Activated naive CD8-positive, alpha-beta T cell treated with anti-CD3 and anti-CD28 coated beads, Interleukin-2, amount 50 U/mL, for 24 hours (primary cell): ENCODE measurements at regions not wholly inside any gene's neighbourhood (a gene's known extent, or its start where the extent isn't known, plus 50 kb on each side); places are given as distances from the start of the nearest gene placed in this dataset.
"Not testable (repeated sequence)": the region's sequence is repeated elsewhere in the genome, so short reads cannot be mapped to it uniquely, and the experiment has no call there.

Experiments
- ATAC-seq: fragments of 150-1000 bp; cut with Tn5 transposase; one replicate; pipeline ENCODE4 v1.10.0; 2021
- DNase-seq: peaks from one replicate; pipeline ENCODE4 v3.0.0; 2021
- H3K27ac Mint-ChIP-seq: one replicate; pipeline ENCODE4 v1.8.0; 2021; ENCODE audit warnings: mild to moderate bottlenecking, mixed read lengths
- H3K27me3 Mint-ChIP-seq: one replicate; pipeline ENCODE4 v1.8.0; 2021; ENCODE audit warnings: mixed read lengths
- H3K36me3 Mint-ChIP-seq: one replicate; pipeline ENCODE4 v1.8.0; 2021; ENCODE audit warnings: low read depth, mixed read lengths
- H3K4me1 Mint-ChIP-seq: one replicate; pipeline ENCODE4 v1.8.0; 2021; ENCODE audit warnings: mixed read lengths
- H3K4me3 Mint-ChIP-seq: one replicate; pipeline ENCODE4 v1.8.0; 2021; ENCODE audit warnings: mild to moderate bottlenecking, moderate library complexity, mixed read lengths
- H3K9me3 Mint-ChIP-seq: one replicate; pipeline ENCODE4 v1.8.0; 2021; ENCODE audit warnings: mixed read lengths

DNA sequence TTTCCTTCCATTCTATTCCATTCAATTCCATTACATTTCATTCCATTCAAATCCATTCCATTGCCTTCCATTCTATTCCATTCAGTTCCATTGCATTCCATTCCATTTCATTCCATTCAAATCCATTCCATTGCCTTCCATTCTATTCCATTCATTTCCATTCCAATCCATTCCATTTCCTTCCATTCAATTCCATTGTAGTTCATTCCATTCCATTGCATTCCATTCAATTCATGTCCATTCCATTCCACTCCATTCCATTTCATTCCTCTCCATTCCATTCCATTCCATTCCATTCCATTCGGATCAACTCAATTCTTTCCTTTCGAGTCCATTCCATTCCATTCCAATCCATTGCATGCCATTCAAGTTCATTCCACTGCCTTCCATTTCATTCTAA is 1128.3 kb downstream of the RPIA start:
- H3K9me3 Mint-ChIP-seq: no peaks in the 10 kb centered on the region
- no peak for DNase-seq
- H3K36me3 Mint-ChIP-seq: peaks cover 87% of the 10 kb centered on the region
- H3K4me3 Mint-ChIP-seq: no peak overlapping the region
- no peaks in the 10 kb centered on the region for H3K27me3 Mint-ChIP-seq
- H3K27ac Mint-ChIP-seq: no peak overlapping the region
- ATAC-seq: no peak
- no peaks in the 10 kb centered on the region for H3K4me1 Mint-ChIP-seq

DNA sequence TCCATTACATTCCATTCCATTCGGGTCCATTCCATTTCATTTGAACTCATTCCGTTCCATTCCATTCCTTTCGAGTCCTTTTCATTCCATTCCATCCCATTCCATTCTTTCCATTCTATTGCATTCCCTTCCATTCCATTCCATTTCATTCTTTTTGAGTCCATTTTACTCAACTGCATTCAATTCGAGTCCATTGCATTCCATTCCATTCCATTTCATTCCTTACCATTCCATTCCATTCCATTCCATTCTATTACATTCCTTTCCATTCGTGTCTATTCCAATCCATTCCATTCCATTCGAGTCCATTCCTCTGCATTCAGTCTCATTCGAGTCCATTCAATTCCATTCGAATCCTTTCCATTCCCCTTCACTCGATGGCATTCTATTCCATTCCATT is 1128.8 kb downstream of the RPIA start:
- H3K36me3 Mint-ChIP-seq: peaks cover 87% of the 10 kb centered on the region
- ATAC-seq (no peak), DNase-seq (no peak)
- no peaks in the 10 kb centered on the region for H3K27me3 Mint-ChIP-seq
- no peak overlapping the region for H3K4me3 Mint-ChIP-seq
- H3K4me1 Mint-ChIP-seq: no peaks in the 10 kb centered on the region
- H3K27ac Mint-ChIP-seq: no peak overlapping the region
- H3K9me3 Mint-ChIP-seq: no peaks in the 10 kb centered on the region

DNA sequence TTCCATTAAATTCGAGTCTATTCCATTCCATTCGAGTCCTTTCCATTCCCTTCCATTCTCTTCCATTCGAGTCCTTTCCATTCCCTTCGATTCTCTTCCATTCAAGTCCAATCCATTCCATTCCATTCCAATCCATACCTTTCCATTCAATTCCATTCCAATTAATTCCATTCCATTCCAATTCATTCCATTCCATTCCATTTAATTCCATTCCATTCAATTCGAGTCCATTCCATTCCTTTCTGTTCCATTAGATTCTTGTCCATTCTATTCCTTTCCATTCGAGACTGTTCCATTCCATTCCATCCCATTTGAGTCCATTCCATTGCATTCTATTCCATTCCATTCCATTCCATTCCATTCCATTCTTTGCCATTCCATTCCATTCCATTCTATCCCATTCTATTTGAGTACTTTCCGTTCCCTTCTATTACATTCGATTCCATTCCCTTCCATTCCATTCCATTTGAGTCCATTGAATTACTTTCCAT is 1130.0 kb downstream of the RPIA start:
- no peaks in the 10 kb centered on the region for H3K9me3 Mint-ChIP-seq
- no peak for ATAC-seq
- no peak for DNase-seq
- H3K36me3 Mint-ChIP-seq: peaks cover 83% of the 10 kb centered on the region
- H3K4me1 Mint-ChIP-seq: no peaks in the 10 kb centered on the region
- no peak overlapping the region for H3K4me3 Mint-ChIP-seq
- H3K27me3 Mint-ChIP-seq: no peaks in the 10 kb centered on the region
- H3K27ac Mint-ChIP-seq: no peak overlapping the region

DNA sequence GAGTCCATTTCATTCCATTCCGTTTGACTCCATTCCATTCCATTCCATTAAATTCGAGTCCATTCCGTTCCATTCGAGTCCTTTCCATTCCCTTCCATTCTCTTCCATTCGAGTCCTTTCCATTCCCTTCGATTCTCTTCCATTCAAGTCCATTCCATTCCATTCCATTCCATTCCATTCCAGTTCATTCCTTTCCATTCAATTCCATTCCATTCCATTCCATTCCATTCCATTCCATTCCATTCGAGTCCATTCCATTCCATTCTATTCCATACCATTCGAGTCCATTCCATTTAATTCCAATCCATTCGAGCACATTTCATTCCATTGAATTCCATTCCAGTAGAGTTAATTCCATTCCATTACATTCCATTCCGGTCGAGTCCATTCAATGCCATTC is 1130.9 kb downstream of the RPIA start:
- not testable (repeated sequence) for H3K9me3 Mint-ChIP-seq, H3K27me3 Mint-ChIP-seq, H3K4me3 Mint-ChIP-seq, ATAC-seq, H3K27ac Mint-ChIP-seq, H3K4me1 Mint-ChIP-seq, DNase-seq
- H3K36me3 Mint-ChIP-seq: peaks cover 75% of the 10 kb centered on the region

DNA sequence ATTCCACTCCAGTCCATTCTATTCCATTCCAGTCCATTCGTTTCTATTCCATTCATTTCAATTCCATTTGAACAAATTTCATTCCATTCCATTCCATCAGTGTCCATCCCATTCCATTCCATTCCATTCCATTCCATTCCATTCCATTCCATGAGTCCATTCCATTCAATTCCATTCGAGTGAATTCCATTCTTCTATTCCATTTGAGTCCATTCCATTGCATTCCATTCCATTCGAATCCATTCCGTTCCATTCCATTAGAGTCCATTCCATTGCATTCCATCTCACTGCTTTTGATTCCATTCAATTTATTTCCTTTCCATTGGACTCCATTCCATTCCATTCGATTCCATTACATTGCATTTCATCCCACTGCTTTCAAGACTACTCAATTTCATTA is 1132.1 kb downstream of the RPIA start:
- Mint-ChIP-seq H3K4me3 (no peak overlapping the region), H3K27me3 (no peaks in the 10 kb centered on the region), H3K4me1 (no peaks in the 10 kb centered on the region), H3K9me3 (no peaks in the 10 kb centered on the region), H3K36me3 (peaks cover 64% of the 10 kb centered on the region), H3K27ac (no peak overlapping the region)
- DNase-seq (no peak), ATAC-seq (no peak)

DNA sequence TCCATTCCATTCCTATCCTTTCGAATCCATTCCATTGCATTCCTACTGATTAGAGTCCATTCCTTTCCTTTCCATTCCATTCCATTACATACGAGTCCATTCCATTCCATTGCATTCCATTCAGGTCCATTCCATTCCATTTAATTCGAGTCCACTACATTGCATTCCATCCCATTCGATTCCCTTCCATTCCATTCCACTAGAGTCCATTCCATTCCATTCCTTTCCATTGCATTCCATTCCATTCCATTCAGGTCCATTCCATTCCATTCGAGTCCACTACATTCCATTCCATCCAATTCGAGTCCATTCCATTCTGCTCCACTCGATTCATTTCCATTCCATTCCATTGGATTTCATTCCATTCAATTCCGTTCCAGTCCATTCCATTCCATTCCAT is 1133.6 kb downstream of the RPIA start:
- no peak for DNase-seq
- Mint-ChIP-seq H3K27ac (no peak overlapping the region), H3K27me3 (no peaks in the 10 kb centered on the region), H3K4me1 (no peaks in the 10 kb centered on the region), H3K4me3 (no peak overlapping the region), H3K9me3 (no peaks in the 10 kb centered on the region), H3K36me3 (peaks cover 58% of the 10 kb centered on the region)
- no peak for ATAC-seq

DNA sequence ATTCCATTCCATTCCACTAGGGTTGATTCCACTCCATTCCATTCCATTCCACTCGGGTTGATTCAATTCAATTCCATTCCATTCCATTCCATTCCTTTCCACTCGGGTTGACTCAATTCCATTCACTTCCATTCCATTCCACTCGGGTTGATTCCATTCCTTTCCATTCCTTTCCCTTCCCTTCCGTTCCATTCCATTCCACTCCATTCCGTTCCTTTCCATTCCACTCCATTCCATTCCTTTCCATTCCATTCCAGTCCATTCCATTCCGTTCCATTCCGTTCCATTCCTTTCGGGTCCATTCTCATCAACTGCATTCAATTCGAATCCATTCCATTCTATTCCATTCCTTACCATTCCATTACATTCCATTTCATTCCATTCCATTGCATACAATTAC is 1135.3 kb downstream of the RPIA start:
- H3K4me1 Mint-ChIP-seq, H3K9me3 Mint-ChIP-seq, H3K4me3 Mint-ChIP-seq, H3K27ac Mint-ChIP-seq, H3K27me3 Mint-ChIP-seq, ATAC-seq, DNase-seq: not testable (repeated sequence)
- H3K36me3 Mint-ChIP-seq: peaks cover 58% of the 10 kb centered on the region

DNA sequence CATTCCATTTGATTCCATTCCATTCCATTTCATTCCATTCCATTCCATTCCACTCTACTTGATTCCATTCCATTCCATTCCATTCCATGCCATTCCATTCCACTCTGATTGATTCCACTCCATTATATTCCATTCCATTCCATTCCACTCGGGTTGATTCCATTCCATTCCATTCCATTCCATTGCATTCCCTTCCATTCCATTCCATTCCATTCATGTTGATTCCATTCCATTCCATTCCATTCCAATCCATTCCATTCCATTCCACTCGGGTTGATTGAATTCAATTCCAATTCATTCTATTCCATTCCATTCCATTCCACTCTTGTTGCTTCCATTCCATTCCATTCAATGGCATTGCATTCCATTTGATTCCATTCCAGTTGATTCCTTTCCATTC is 1136.4 kb downstream of the RPIA start:
- not testable (repeated sequence) for H3K27me3 Mint-ChIP-seq, H3K4me1 Mint-ChIP-seq, H3K27ac Mint-ChIP-seq, H3K9me3 Mint-ChIP-seq, ATAC-seq, H3K4me3 Mint-ChIP-seq, DNase-seq
- H3K36me3 Mint-ChIP-seq: peaks cover 59% of the 10 kb centered on the region

DNA sequence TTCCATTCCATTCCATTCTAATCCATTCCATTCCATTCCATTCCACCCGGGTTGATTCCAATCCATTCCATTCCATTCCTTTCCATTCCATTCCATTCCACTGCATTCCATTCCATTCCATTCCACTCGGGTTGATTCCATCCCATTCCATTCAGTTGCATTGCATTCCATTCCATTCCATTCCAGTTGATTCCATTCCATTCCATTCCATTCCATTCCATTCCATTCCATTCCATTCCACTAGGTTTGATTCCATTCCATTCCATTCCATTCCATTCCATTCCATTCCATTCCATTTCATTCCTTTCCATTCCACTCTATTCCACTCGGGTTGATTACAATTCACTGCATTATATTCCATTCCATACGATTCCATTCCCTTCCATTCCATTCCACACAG is 1136.9 kb downstream of the RPIA start:
- not testable (repeated sequence) for H3K4me3 Mint-ChIP-seq, H3K9me3 Mint-ChIP-seq, ATAC-seq, H3K4me1 Mint-ChIP-seq, H3K27me3 Mint-ChIP-seq, H3K27ac Mint-ChIP-seq, DNase-seq
- H3K36me3 Mint-ChIP-seq: peaks cover 54% of the 10 kb centered on the region

DNA sequence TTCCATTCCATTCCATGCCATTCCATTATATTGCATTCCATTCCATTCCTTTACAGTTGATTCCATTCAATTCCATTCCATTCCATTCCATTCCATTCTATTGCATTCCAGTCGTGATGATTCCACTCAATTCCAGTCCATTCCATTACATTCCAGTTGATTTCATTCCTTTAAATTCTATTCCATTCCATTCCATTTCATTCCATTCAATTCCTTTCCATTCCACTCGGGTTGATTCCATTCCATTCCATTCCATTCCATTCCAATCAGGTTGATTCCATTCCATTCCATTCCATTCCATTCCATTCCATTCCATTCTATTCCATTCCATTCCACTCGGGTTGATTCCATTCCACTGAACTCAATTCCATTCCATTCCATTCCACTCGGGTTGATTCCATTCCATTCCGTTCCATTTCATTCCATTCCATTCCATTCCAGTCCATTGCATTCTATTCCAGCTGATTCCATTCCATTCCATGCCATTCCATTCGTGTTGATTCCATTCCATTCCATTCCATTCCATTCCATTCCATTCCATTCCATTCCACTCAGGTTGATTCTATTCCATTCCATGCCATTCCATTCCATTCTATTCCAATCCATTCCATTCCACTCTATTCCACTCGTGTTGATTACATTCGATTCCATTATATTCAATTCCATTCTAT is 1137.6 kb downstream of the RPIA start:
- H3K36me3 Mint-ChIP-seq: peaks cover 48% of the 10 kb centered on the region
- not testable (repeated sequence) for H3K4me1 Mint-ChIP-seq, H3K9me3 Mint-ChIP-seq, H3K4me3 Mint-ChIP-seq, H3K27me3 Mint-ChIP-seq, ATAC-seq, H3K27ac Mint-ChIP-seq, DNase-seq

DNA sequence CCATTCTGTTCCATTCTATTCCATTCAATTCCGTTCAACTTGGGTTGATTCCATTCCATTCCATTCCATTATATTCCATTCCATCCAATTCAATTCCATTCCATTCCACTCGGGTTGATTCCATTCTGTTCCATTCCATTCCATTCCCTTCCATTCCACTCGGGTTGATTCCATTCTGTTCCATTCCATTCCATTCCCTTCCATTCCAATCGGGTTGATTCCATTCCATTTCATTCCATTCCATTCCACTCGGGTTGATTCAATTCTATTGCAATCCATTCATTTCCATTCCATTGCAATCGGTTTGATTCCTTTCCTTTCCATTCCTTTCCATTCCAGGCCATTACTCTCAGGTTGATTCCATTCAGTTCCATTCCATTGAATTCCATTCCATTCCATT is 1138.4 kb downstream of the RPIA start:
- DNase-seq: no peak
- peaks cover 47% of the 10 kb centered on the region for H3K36me3 Mint-ChIP-seq
- no peaks in the 10 kb centered on the region for H3K27me3 Mint-ChIP-seq
- no peak for ATAC-seq
- H3K4me3 Mint-ChIP-seq: no peak overlapping the region
- H3K9me3 Mint-ChIP-seq: no peaks in the 10 kb centered on the region
- no peak overlapping the region for H3K27ac Mint-ChIP-seq
- H3K4me1 Mint-ChIP-seq: no peaks in the 10 kb centered on the region

DNA sequence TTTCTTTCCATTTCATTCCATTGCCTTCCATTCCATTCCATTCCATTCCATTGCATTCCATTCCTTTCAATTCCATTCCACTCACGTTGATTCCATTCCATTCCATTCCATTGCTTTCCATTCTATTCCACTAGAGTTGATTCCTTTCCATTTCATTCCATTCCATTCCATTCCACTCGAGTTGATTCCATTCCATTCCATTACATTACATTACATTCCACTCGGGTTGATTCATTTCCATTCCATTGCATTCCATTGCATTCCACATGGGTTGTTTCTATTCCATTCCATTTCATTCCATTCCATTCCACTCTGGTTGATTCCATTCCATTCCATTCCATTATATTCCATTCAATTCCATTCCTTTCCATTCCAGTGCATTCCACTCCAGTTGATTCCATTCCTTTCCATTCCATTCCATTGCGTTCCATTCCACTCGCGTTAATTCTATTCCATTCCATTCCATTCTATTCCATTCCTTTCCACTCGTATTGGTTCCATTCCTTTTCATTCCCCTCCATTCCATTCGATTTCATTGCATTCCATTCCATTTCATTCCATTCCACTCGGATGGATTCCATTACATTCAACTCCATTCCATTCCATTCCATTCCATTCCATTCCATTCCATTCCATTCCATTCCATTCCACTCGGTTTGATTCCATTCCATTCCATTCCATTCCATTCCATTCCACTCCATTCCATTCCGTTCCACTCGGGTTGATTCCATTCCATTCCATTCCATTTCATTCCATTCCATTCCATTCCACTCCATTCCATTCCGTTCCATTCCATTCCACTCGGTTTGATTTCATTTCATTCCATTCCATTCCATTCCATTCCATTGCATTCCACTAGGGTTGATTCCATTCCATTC is 1139.1 kb downstream of the RPIA start:
- not testable (repeated sequence) for DNase-seq, H3K4me1 Mint-ChIP-seq, H3K9me3 Mint-ChIP-seq, H3K27me3 Mint-ChIP-seq, H3K4me3 Mint-ChIP-seq, H3K27ac Mint-ChIP-seq
- H3K36me3 Mint-ChIP-seq: peaks cover 44% of the 10 kb centered on the region
- ATAC-seq: peak; percentile 12

DNA sequence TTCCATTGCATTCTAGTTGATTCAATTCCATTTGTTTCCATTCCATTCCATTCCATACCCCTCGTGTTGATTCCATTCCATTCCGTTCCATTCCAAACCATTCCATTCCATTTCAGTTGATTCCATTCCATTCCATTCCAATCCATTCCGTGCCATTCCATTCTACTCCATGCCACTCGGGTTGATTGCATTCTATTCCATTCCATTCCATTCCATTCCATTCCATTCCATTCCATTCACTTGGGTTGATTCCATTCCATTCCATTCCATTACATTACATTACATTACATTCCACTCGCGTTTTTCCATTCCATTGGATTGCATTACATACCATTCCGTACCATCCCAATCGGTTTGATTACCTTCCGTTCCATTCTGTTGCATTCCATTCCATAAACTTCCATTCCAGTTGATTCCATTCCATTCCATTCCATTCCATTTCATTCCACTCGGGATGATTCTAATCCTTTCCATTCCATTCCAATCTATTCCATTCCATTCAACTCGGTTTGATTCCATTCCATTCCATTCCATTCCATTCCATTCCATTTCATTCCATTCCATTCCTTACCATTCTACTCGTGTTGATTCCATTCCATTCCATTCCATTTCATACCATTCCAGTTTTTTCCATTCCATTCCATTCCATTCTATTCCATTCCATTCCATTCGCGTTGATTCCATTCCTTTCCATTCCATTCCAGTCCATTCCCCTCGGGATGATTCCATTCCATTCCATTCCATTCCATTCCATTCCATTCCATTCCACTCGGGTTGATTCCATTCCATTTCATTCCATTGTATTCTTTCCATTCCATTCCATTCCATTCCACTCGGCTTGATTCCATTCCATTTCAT is 1140.4 kb downstream of the RPIA start:
- no peaks in the 10 kb centered on the region for H3K27me3 Mint-ChIP-seq
- peaks cover 53% of the 10 kb centered on the region for H3K36me3 Mint-ChIP-seq
- ATAC-seq (no peak), DNase-seq (no peak)
- no peaks in the 10 kb centered on the region for H3K4me1 Mint-ChIP-seq
- no peak overlapping the region for H3K4me3 Mint-ChIP-seq
- peaks cover 18% of the 10 kb centered on the region for H3K9me3 Mint-ChIP-seq
- no peak overlapping the region for H3K27ac Mint-ChIP-seq

DNA sequence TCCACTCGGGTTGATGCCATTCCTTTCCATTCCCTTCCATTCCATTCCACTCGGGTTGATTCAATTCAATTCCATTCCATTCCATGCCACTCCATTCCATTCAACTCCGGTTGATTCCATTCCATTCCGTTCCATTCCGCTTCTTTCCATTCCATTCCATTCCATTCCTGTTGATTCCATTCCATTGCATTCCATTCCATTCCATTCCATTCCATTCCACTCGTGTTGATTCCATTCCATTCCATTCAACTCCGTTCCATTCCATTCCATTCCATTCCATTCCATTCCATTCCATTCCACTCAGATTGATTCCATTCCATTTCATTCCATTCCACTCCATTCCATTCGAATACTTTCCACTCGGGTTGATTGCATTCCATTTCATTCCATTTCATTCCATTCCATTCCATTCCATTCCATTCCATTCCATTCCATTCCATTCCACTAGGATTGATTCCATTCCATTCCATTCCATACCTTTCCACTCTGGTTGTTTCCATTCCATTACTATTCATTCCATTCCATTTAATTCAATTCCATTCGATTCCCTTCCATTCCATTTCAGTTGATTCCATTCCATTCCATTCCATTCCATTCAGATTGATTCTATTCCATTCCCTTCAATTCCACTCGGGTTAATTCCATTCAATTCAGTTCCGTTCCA is 1141.8 kb downstream of the RPIA start:
- no peak overlapping the region for H3K27ac Mint-ChIP-seq
- no peaks in the 10 kb centered on the region for H3K27me3 Mint-ChIP-seq
- H3K4me3 Mint-ChIP-seq: no peak overlapping the region
- ATAC-seq (peak; percentile 60), DNase-seq (no peak)
- H3K36me3 Mint-ChIP-seq: peaks cover 57% of the 10 kb centered on the region
- H3K4me1 Mint-ChIP-seq: no peaks in the 10 kb centered on the region
- H3K9me3 Mint-ChIP-seq: peaks cover 21% of the 10 kb centered on the region
